Panc1 (cell line): ENCODE measurements at regions not wholly inside any gene's neighbourhood (a gene's known extent, or its start where the extent isn't known, plus 50 kb on each side); places are given as distances from the start of the nearest gene placed in this dataset.
"Not testable (repeated sequence)": the region's sequence is repeated elsewhere in the genome, so short reads cannot be mapped to it uniquely, and the experiment has no call there.

Experiments used
- CTCF ChIP-seq: fragments of 450-650 bp; IDR thresholded peaks from 2 replicates; pipeline ENCODE4 v1.5.1; 2017; ENCODE audit warnings: mild to moderate bottlenecking
- POLR2AphosphoS5 ChIP-seq: IDR thresholded peaks from 2 replicates; pipeline ENCODE4 v1.6.1; 2012; ENCODE audit warnings: mild to moderate bottlenecking, low read depth, low read length, moderate library complexity
- REST ChIP-seq, 2 experiments: IDR thresholded peaks; 2 replicates each; pipeline ENCODE4 v1.6.1; 2011 to 2012; ENCODE audit warnings: low read depth in 2 of 2, control low read depth in 1 of 2, low read length in 1 of 2, mild to moderate bottlenecking in 1 of 2, moderate library complexity in 1 of 2; ENCODE audit not compliant: insufficient read depth in 1 of 2

GRCh38 chr5:34189752-34190411, 146.9 kb upstream of the C1QTNF3 start:
- not testable (repeated sequence) for TF ChIP-seq CTCF; REST (IDR thresholded peaks at IDR 0.05; ENCODE audit: insufficient read depth in 1 of 2, low read depth in 2 of 2, low read length in 1 of 2); POLR2AphosphoS5
